NB4 (cell line): ENCODE measurements at regions not wholly inside any gene's neighbourhood (a gene's known extent, or its start where the extent isn't known, plus 50 kb on each side); places are given as distances from the start of the nearest gene placed in this dataset.

Source experiments
- MYC ChIP-seq: IDR thresholded peaks from 2 replicates; pipeline ENCODE4 v1.6.1; 2011; ENCODE audit warnings: low read depth, low read length
- POLR2A ChIP-seq: IDR thresholded peaks from 2 replicates; pipeline ENCODE4 v1.6.1; 2011; ENCODE audit warnings: mild to moderate bottlenecking; ENCODE audit not compliant: insufficient read length; ENCODE audit errors: extremely low read depth
- TF ChIP-seq, protein P1 (sequence below): IDR thresholded peaks from one replicate; pipeline ENCODE4 v1.5.1; 2012; ENCODE audit warnings: low read depth, low read length

DNA sequence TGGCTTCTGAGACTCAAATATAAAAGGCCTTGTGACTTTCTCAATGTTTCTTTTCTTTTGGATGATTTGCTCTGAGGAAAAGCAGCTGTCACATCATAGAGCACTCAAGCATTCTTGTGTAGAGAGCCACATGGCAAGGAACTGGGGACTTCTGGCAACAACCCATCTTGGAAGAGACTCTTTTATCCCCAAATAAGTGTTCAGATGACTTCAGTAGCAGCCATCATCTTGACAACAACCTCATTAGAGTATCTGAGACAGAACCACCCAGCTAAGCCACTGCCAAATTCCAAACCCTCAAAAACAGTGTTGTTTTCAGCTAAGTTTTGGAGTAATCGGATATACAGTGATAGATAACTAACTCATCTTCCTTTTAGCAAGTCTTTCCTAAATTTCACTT, 1431.7 kb upstream of the IGFBP7 start:
- TF ChIP-seq, protein P1, sequence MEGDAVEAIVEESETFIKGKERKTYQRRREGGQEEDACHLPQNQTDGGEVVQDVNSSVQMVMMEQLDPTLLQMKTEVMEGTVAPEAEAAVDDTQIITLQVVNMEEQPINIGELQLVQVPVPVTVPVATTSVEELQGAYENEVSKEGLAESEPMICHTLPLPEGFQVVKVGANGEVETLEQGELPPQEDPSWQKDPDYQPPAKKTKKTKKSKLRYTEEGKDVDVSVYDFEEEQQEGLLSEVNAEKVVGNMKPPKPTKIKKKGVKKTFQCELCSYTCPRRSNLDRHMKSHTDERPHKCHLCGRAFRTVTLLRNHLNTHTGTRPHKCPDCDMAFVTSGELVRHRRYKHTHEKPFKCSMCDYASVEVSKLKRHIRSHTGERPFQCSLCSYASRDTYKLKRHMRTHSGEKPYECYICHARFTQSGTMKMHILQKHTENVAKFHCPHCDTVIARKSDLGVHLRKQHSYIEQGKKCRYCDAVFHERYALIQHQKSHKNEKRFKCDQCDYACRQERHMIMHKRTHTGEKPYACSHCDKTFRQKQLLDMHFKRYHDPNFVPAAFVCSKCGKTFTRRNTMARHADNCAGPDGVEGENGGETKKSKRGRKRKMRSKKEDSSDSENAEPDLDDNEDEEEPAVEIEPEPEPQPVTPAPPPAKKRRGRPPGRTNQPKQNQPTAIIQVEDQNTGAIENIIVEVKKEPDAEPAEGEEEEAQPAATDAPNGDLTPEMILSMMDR = no peak
- TF ChIP-seq POLR2A (no peak), MYC (no peak)
